ENCODE measurements at regions not wholly inside any gene's neighbourhood (a gene's known extent, or its start where the extent isn't known, plus 50 kb on each side); places are given as distances from the start of the nearest gene placed in this dataset.
"Not testable (repeated sequence)": the region's sequence is repeated elsewhere in the genome, so short reads cannot be mapped to it uniquely, and the experiment has no call there.

- H3K36me3 ChIP-seq (ENCODE audit: insufficient read depth, low read length); H3K27ac ChIP-seq (ENCODE audit: low read length); H3K27me3 ChIP-seq (ENCODE audit: insufficient read depth, low read length, poor library complexity); H3K79me2 ChIP-seq (ENCODE audit: insufficient read depth, low read length); H2AFZ ChIP-seq (ENCODE audit: low read depth, low read length); H3K4me2 ChIP-seq (ENCODE audit: insufficient read depth, low read length); ATAC-seq (ENCODE audit: insufficient read depth, low read depth); H4K20me1 ChIP-seq (ENCODE audit: insufficient read depth, low read length); H3K9me3 ChIP-seq (ENCODE audit: insufficient read depth, low read length, severe bottlenecking); H3K4me1 ChIP-seq (ENCODE audit: insufficient read depth, low read length); H3K4me3 ChIP-seq (ENCODE audit: low read depth in 1 of 2, low read length in 2 of 2); DNase-seq; H3K9ac ChIP-seq (ENCODE audit: low read depth, low read length): not testable (repeated sequence)
Observed at GRCh38 chr9:42550789-42551357, 367.4 kb downstream of the SPATA31A6 start.

- not testable (repeated sequence) for H3K27me3 ChIP-seq (ENCODE audit: insufficient read depth, low read length, poor library complexity); H3K9ac ChIP-seq (ENCODE audit: low read depth, low read length); ATAC-seq (ENCODE audit: insufficient read depth, low read depth); H4K20me1 ChIP-seq (ENCODE audit: insufficient read depth, low read length); H3K4me2 ChIP-seq (ENCODE audit: insufficient read depth, low read length); H3K79me2 ChIP-seq (ENCODE audit: insufficient read depth, low read length); H3K4me3 ChIP-seq (ENCODE audit: low read depth in 1 of 2, low read length in 2 of 2); DNase-seq; H3K36me3 ChIP-seq (ENCODE audit: insufficient read depth, low read length); H3K9me3 ChIP-seq (ENCODE audit: insufficient read depth, low read length, severe bottlenecking); H3K27ac ChIP-seq (ENCODE audit: low read length); H3K4me1 ChIP-seq (ENCODE audit: insufficient read depth, low read length); H2AFZ ChIP-seq (ENCODE audit: low read depth, low read length)
Observed at GRCh38 chr9:42568530-42568929, 385.1 kb downstream of the SPATA31A6 start.

- H4K20me1 ChIP-seq (ENCODE audit: insufficient read depth, low read length); H3K4me3 ChIP-seq (ENCODE audit: low read depth in 1 of 2, low read length in 2 of 2); H3K4me1 ChIP-seq (ENCODE audit: insufficient read depth, low read length); H3K9me3 ChIP-seq (ENCODE audit: insufficient read depth, low read length, severe bottlenecking); ATAC-seq (ENCODE audit: insufficient read depth, low read depth); H3K27ac ChIP-seq (ENCODE audit: low read length); H3K4me2 ChIP-seq (ENCODE audit: insufficient read depth, low read length); H3K9ac ChIP-seq (ENCODE audit: low read depth, low read length); H3K27me3 ChIP-seq (ENCODE audit: insufficient read depth, low read length, poor library complexity); DNase-seq; H3K36me3 ChIP-seq (ENCODE audit: insufficient read depth, low read length); H2AFZ ChIP-seq (ENCODE audit: low read depth, low read length); H3K79me2 ChIP-seq (ENCODE audit: insufficient read depth, low read length): not testable (repeated sequence)
Observed at GRCh38 chr9:42568942-42569556, 385.6 kb downstream of the SPATA31A6 start.

GRCh38 chr9:42577851-42578250 lies 394.4 kb downstream of the SPATA31A6 start:
- H2AFZ ChIP-seq (ENCODE audit: low read depth, low read length); H3K9me3 ChIP-seq (ENCODE audit: insufficient read depth, low read length, severe bottlenecking); H3K79me2 ChIP-seq (ENCODE audit: insufficient read depth, low read length); DNase-seq; H3K36me3 ChIP-seq (ENCODE audit: insufficient read depth, low read length); H3K27me3 ChIP-seq (ENCODE audit: insufficient read depth, low read length, poor library complexity); H3K27ac ChIP-seq (ENCODE audit: low read length); H3K4me1 ChIP-seq (ENCODE audit: insufficient read depth, low read length); H3K9ac ChIP-seq (ENCODE audit: low read depth, low read length); H3K4me3 ChIP-seq (ENCODE audit: low read depth in 1 of 2, low read length in 2 of 2); ATAC-seq (ENCODE audit: insufficient read depth, low read depth); H4K20me1 ChIP-seq (ENCODE audit: insufficient read depth, low read length); H3K4me2 ChIP-seq (ENCODE audit: insufficient read depth, low read length): not testable (repeated sequence)

Measured in DND-41 (cell line).